A549 (cell line): ENCODE measurements at regions not wholly inside any gene's neighbourhood (a gene's known extent, or its start where the extent isn't known, plus 50 kb on each side); places are given as distances from the start of the nearest gene placed in this dataset.

ENCODE experiments used
- ATAC-seq, 2 experiments: fragments of 200-7000 bp in 1 of 2; fragments of >200 bp in 1 of 2; cut with Nextera tagmentation in 1 of 2; cut with Tn5 transposase in 1 of 2; 3 replicates each; pipeline versions ENCODE4 v1.8.0 to v1.9.1; 2018 to 2020; ENCODE audit warnings: mild to moderate bottlenecking in 1 of 2, moderate library complexity in 1 of 2
- CTCF ChIA-PET: fragments of 300-600 bp; sonication (Branson Sonifier 250); formaldehyde crosslinking; extraction: SDS; loops from one replicate; lab custom pipeline; 2021; ENCODE audit warnings: antibody characterized with exemption, inconsistent platforms; lab: Yijun Ruan, JAX
- POLR2A ChIA-PET: fragments of 350-600 bp; formaldehyde crosslinking; extraction: SDS; loops from one replicate; lab custom pipeline; 2021; ENCODE audit warnings: antibody characterized with exemption, inconsistent platforms; lab: Yijun Ruan, JAX
- DNase-seq, 2 experiments: peaks; one replicate each; pipeline versions ENCODE4 v3.0.0 to v3.0.0-alpha.2; 2011 to 2016; ENCODE audit warnings: low read depth in 1 of 2, low spot score in 1 of 2
- FAIRE-seq: peaks from 2 replicates; lab custom pipeline; 2011; peaks lifted over from hg19 to GRCh38; lab: Jason Lieb, UNC
- H3K27ac ChIP-seq, 2 experiments: fragments of >200 bp; sonication (Bioruptor Twin); formaldehyde crosslinking; 3 replicates each; pipeline ENCODE4 v1.5.1; 2016 to 2017
- H3K4me1 ChIP-seq: fragments of >200 bp; sonication (Bioruptor Twin); formaldehyde crosslinking; 3 replicates; pipeline ENCODE4 v1.6.1; 2016
- H3K4me2 ChIP-seq: fragments of >200 bp; sonication (Bioruptor Twin); formaldehyde crosslinking; 3 replicates; pipeline ENCODE4 v1.6.1; 2016
- H3K4me3 ChIP-seq: fragments of >200 bp; sonication (Bioruptor Twin); formaldehyde crosslinking; 3 replicates; pipeline ENCODE4 v1.5.1; 2016
- H3K9me3 ChIP-seq: fragments of >200 bp; sonication (Bioruptor Twin); formaldehyde crosslinking; 3 replicates; pipeline ENCODE4 v1.6.1; 2016
- BHLHE40 ChIP-seq: IDR thresholded peaks from 2 replicates; pipeline ENCODE4 v1.6.1; 2012; ENCODE audit warnings: low read depth, low read length, inconsistent platforms
- CBX2 ChIP-seq: fragments of 200-600 bp; sonication (generic); IDR thresholded peaks from 2 replicates; pipeline ENCODE4 v1.6.1; 2016; ENCODE audit warnings: low read depth, mild to moderate bottlenecking, borderline replicate concordance
- CBX8 ChIP-seq: fragments of 200-600 bp; sonication (generic); IDR thresholded peaks from 2 replicates; pipeline ENCODE4 v1.6.1; 2016
- CHD2 ChIP-seq: fragments of 150-350 bp; IDR thresholded peaks from 2 replicates; pipeline ENCODE4 v1.6.1; 2014; ENCODE audit warnings: low read length; ENCODE audit not compliant: partially characterized antibody
- FOSB ChIP-seq: fragments of 250-450 bp; sonication (Bioruptor Pico); IDR thresholded peaks from 2 replicates; pipeline ENCODE4 v1.5.0; 2020; ENCODE audit warnings: mild to moderate bottlenecking, moderate library complexity
- GATA3 ChIP-seq: IDR thresholded peaks from 2 replicates; pipeline ENCODE4 v1.6.1; 2012; ENCODE audit warnings: borderline replicate concordance
- HES2 ChIP-seq: fragments of >200 bp; sonication (Bioruptor Twin); formaldehyde crosslinking; IDR thresholded peaks from 2 replicates; pipeline ENCODE4 v1.6.1; 2016
- HOXA7 ChIP-seq: fragments of 250-450 bp; sonication (Bioruptor Pico); IDR thresholded peaks from 2 replicates; pipeline ENCODE4 v1.5.0; 2020; ENCODE audit warnings: mild to moderate bottlenecking, moderate library complexity
- HOXB13 ChIP-seq: fragments of 250-450 bp; sonication (Bioruptor Pico); IDR thresholded peaks from 2 replicates; pipeline ENCODE4 v1.5.0; 2020; ENCODE audit warnings: low read depth, mild to moderate bottlenecking, moderate library complexity
- HOXB5 ChIP-seq: fragments of 250-450 bp; sonication (Bioruptor Pico); IDR thresholded peaks from 2 replicates; pipeline ENCODE4 v1.5.0; 2020; ENCODE audit warnings: mild to moderate bottlenecking, moderate library complexity
- KDM1A ChIP-seq: fragments of 200-600 bp; sonication (generic); IDR thresholded peaks from 2 replicates; pipeline ENCODE4 v1.6.1; 2016; ENCODE audit warnings: low read depth, mild to moderate bottlenecking
- KDM5A ChIP-seq: fragments of 200-600 bp; sonication (generic); IDR thresholded peaks from 2 replicates; pipeline ENCODE4 v1.6.1; 2016; ENCODE audit warnings: antibody characterized with exemption, mild to moderate bottlenecking
- MAZ ChIP-seq: fragments of 150-350 bp; IDR thresholded peaks from 2 replicates; pipeline ENCODE4 v1.6.1; 2014; ENCODE audit warnings: antibody characterized with exemption, low read depth, low read length, borderline replicate concordance
- NPAS2 ChIP-seq: fragments of 250-450 bp; sonication (Bioruptor Pico); IDR thresholded peaks from 2 replicates; pipeline ENCODE4 v1.8.0; 2022; ENCODE audit warnings: mild to moderate bottlenecking, moderate library complexity, borderline replicate concordance
- PBX3 ChIP-seq: IDR thresholded peaks from 2 replicates; pipeline ENCODE4 v1.6.1; 2012
- PHF8 ChIP-seq: fragments of 200-600 bp; sonication (generic); IDR thresholded peaks from 2 replicates; pipeline ENCODE4 v1.6.1; 2016; ENCODE audit warnings: low read depth, mild to moderate bottlenecking, antibody characterized with exemption, moderate library complexity, borderline replicate concordance
- POLR2A ChIP-seq: IDR thresholded peaks from 2 replicates; pipeline ENCODE4 v1.6.1; 2012; ENCODE audit warnings: mild to moderate bottlenecking, low read length
- POLR2AphosphoS2 ChIP-seq: conservative IDR thresholded peaks from 2 replicates; pipeline ENCODE4 v1.6.1; 2012; ENCODE audit warnings: low read length, improper control_type of control experiment, inconsistent platforms
- RARB ChIP-seq: fragments of 250-450 bp; sonication (Bioruptor Pico); IDR thresholded peaks from 2 replicates; pipeline ENCODE4 v1.8.0; 2021; ENCODE audit warnings: mild to moderate bottlenecking, moderate library complexity
- RCOR1 ChIP-seq: fragments of 150-350 bp; IDR thresholded peaks from 2 replicates; pipeline ENCODE4 v1.6.1; 2014; ENCODE audit warnings: antibody characterized with exemption, low read length, low read depth
- RFX5 ChIP-seq: fragments of 450-650 bp; IDR thresholded peaks from 2 replicates; pipeline ENCODE4 v1.7.1; 2014; ENCODE audit warnings: antibody characterized with exemption, mild to moderate bottlenecking, moderate library complexity
- SMC3 ChIP-seq: fragments of >200 bp; sonication (Bioruptor Twin); formaldehyde crosslinking; IDR thresholded peaks from 3 replicates; pipeline ENCODE4 v1.6.1; 2018; ENCODE audit warnings: inconsistent platforms
- SREBF2 ChIP-seq: fragments of 450-650 bp; IDR thresholded peaks from 2 replicates; pipeline ENCODE4 v1.6.1; 2014; ENCODE audit warnings: mild to moderate bottlenecking, moderate library complexity
- TFCP2L1 ChIP-seq: fragments of 250-450 bp; sonication (Bioruptor Pico); IDR thresholded peaks from 2 replicates; pipeline ENCODE4 v1.5.0; 2021; ENCODE audit warnings: mild to moderate bottlenecking
- TP53 ChIP-seq: fragments of 250-450 bp; sonication (Bioruptor Pico); IDR thresholded peaks from 2 replicates; pipeline ENCODE4 v1.5.0; 2021; ENCODE audit warnings: mild to moderate bottlenecking, moderate library complexity
- ZFP36 ChIP-seq: fragments of 450-650 bp; IDR thresholded peaks from 2 replicates; pipeline ENCODE4 v1.6.1; 2014; ENCODE audit warnings: borderline replicate concordance; ENCODE audit not compliant: partially characterized antibody
- ZSCAN20 ChIP-seq: fragments of 250-450 bp; sonication (Bioruptor Pico); IDR thresholded peaks from 2 replicates; pipeline ENCODE4 v1.8.0; 2022; ENCODE audit warnings: mild to moderate bottlenecking, moderate library complexity
- WGBS: methylation state at CpG from one replicate; pipeline ENCODE4 v1.1.6; 2017; ENCODE audit errors: missing lambda C conversion rate; 5-methylcytosine and 5-hydroxymethylcytosine counted together
- TF ChIP-seq, protein P1 (sequence below): IDR thresholded peaks from 2 replicates; pipeline ENCODE4 v1.6.1; 2012; ENCODE audit warnings: low read depth, borderline replicate concordance
- TF ChIP-seq, protein P2 (sequence below): fragments of 250-450 bp; sonication (Bioruptor Pico); IDR thresholded peaks from 2 replicates; pipeline ENCODE4 v1.5.0; 2021; ENCODE audit warnings: mild to moderate bottlenecking, moderate library complexity, borderline replicate concordance

DNA sequence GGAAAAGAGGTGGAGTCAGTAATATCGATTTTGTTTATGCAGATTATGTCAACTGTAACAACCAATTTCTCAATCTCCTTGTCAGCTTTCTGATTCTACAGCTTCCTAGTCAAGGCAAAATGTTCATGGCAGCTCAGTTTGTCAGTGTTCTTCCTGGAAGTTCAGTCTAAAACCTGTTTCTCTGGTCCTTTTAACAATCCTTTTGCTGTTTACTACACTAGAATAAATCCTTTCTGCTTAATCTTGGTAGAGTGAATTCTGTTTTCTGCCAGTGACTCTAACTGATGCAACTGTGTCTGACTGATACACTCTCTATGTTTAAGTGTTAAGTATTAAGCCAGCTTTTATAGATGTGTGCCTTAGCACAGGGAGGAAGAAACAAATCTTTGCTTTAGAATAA is 516.9 kb upstream of the KLF12 start:
- Histone ChIP-seq H3K9me3 (no peaks in the 10 kb centered on the region), H3K27ac (no peak overlapping the region), H3K4me3 (no peak overlapping the region), H3K4me2 (no peak overlapping the region), H3K4me1 (no peaks in the 10 kb centered on the region)
- 0% methylated on average over 1 of the region's 1 CpG for WGBS
- DNase-seq (no peak), FAIRE-seq (no peak), ATAC-seq (no peak)
- CTCF ChIA-PET, result interaction anchor here (0.5 kb wide), 1 partner anchor 115 kb away, joined by 3 read pairs; no protein-coding TSS in a partner anchor
- no peak for TF ChIP-seq SREBF2
- no peak for TF ChIP-seq KDM1A
- no peak for TF ChIP-seq HES2
- TF ChIP-seq TP53 (CRISPR knock-in tag), result no peak
- TF ChIP-seq BHLHE40, result no peak
- no peak for TF ChIP-seq HOXB5
- no peak for TF ChIP-seq ZFP36
- TF ChIP-seq NPAS2 (CRISPR knock-in tag), result no peak
- no peak for TF ChIP-seq CBX8
- POLR2A ChIA-PET, result no interaction called here

DNA sequence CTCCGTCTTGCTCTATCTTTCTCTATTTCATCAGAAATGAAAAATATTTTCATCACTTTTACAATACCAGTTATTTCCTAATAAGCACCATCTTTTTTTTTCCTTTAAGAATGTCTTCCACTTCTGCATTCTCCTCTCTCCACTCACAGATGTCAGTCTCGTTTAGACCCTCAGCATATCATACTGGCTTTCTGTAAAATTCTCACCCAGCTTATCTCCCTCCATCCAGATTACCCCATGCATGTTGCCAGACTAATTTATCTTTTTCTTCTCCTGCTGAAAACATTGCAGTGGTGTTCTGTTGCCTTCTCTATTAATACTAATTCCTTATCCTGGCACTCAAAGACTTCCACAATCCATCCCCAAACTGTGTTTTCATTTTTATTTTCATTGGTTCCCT is 513.8 kb upstream of the KLF12 start:
- ChIA-PET POLR2A (no interaction called here), CTCF (no interaction called here)
- TF ChIP-seq POLR2A, result no peak
- TF ChIP-seq PBX3, result no peak
- TF ChIP-seq RFX5, result no peak
- no peak for TF ChIP-seq TFCP2L1 (CRISPR knock-in tag)
- no peak for TF ChIP-seq CHD2
- TF ChIP-seq KDM1A, result no peak
- TF ChIP-seq FOSB, result no peak
- no peak for TF ChIP-seq POLR2AphosphoS2
- no peak for TF ChIP-seq RCOR1
- TF ChIP-seq KDM5A, result no peak
- no peak for TF ChIP-seq SMC3
- ATAC-seq (no peak), DNase-seq (no peak), FAIRE-seq (no peak)
- Histone ChIP-seq H3K27ac (no peak overlapping the region), H3K4me3 (no peak overlapping the region), H3K9me3 (no peaks in the 10 kb centered on the region), H3K4me2 (no peak overlapping the region), H3K4me1 (no peaks in the 10 kb centered on the region)
- WGBS, result 38% methylated on average over 2 of the region's 2 CpGs

- Histone ChIP-seq H3K4me2 (no peak overlapping the region), H3K4me3 (no peak overlapping the region), H3K27ac (no peak overlapping the region), H3K4me1 (no peaks in the 10 kb centered on the region), H3K9me3 (no peaks in the 10 kb centered on the region)
- ChIA-PET CTCF (no interaction called here), POLR2A (no interaction called here)
- no peak for ATAC-seq
- WGBS, result 54% methylated on average over 2 of the region's 2 CpGs
- FAIRE-seq, result no peak
- DNase-seq, result no peak
- TF ChIP-seq HOXB13 (CRISPR knock-in tag) (no peak), SREBF2 (no peak), PHF8 (no peak)
These were observed 513.0 kb upstream of the KLF12 start for GRCh38 chr13:74647211-74647610.

DNA sequence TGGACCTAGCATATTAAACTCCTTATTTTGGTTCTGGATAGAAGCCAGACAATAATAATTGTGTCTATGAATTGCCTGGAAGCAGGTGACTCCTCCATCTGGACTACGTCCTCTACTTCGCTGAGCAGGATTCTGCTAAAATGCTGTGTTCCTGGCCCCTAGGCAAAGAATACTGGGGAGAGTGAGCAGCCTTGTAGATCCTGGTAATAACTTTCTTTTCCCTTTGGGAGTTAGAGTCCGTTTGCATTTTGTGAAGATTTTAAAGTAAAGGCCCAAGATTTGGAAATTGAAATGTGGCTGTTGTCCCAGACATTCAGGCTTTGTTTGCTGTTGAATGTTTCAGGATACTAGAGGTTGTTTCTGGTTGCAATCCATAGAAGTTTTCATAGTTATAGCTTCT is 511.9 kb upstream of the KLF12 start:
- H3K4me2 ChIP-seq, result no peak overlapping the region
- 67% methylated on average over 3 of the region's 3 CpGs for WGBS
- FAIRE-seq, result no peak
- H3K9me3 ChIP-seq, result no peaks in the 10 kb centered on the region
- CTCF ChIA-PET, result no interaction called here
- H3K27ac ChIP-seq, result no peak overlapping the region
- POLR2A ChIA-PET, result no interaction called here
- H3K4me1 ChIP-seq, result no peaks in the 10 kb centered on the region
- no peak for ATAC-seq
- DNase-seq, result no peak
- H3K4me3 ChIP-seq, result no peak overlapping the region
- no peak for TF ChIP-seq CBX2
- TF ChIP-seq TFCP2L1 (CRISPR knock-in tag), result no peak
- no peak for TF ChIP-seq HOXB5
- TF ChIP-seq POLR2AphosphoS2, result no peak
- TF ChIP-seq MAZ, result no peak
- no peak for TF ChIP-seq TP53 (CRISPR knock-in tag)
- TF ChIP-seq KDM5A, result no peak
- no peak for TF ChIP-seq HOXB13 (CRISPR knock-in tag)
- no peak for TF ChIP-seq GATA3
- TF ChIP-seq, protein P1, sequence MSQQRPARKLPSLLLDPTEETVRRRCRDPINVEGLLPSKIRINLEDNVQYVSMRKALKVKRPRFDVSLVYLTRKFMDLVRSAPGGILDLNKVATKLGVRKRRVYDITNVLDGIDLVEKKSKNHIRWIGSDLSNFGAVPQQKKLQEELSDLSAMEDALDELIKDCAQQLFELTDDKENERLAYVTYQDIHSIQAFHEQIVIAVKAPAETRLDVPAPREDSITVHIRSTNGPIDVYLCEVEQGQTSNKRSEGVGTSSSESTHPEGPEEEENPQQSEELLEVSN, result no peak
- no peak for TF ChIP-seq ZFP36
- TF ChIP-seq ZSCAN20 (CRISPR knock-in tag), result no peak
- no peak for TF ChIP-seq HOXA7 (CRISPR knock-in tag)
- TF ChIP-seq, protein P2, sequence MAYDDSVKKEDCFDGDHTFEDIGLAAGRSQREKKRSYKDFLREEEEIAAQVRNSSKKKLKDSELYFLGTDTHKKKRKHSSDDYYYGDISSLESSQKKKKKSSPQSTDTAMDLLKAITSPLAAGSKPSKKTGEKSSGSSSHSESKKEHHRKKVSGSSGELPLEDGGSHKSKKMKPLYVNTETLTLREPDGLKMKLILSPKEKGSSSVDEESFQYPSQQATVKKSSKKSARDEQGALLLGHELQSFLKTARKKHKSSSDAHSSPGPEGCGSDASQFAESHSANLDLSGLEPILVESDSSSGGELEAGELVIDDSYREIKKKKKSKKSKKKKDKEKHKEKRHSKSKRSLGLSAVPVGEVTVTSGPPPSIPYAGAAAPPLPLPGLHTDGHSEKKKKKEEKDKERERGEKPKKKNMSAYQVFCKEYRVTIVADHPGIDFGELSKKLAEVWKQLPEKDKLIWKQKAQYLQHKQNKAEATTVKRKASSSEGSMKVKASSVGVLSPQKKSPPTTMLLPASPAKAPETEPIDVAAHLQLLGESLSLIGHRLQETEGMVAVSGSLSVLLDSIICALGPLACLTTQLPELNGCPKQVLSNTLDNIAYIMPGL (CRISPR knock-in tag), result no peak
- TF ChIP-seq RARB (CRISPR knock-in tag), result no peak
- no peak for TF ChIP-seq CHD2
- TF ChIP-seq POLR2A, result no peak
- TF ChIP-seq HES2, result no peak
